ENCODE measurements at regions not wholly inside any gene's neighbourhood (a gene's known extent, or its start where the extent isn't known, plus 50 kb on each side); places are given as distances from the start of the nearest gene placed in this dataset.

DNA sequence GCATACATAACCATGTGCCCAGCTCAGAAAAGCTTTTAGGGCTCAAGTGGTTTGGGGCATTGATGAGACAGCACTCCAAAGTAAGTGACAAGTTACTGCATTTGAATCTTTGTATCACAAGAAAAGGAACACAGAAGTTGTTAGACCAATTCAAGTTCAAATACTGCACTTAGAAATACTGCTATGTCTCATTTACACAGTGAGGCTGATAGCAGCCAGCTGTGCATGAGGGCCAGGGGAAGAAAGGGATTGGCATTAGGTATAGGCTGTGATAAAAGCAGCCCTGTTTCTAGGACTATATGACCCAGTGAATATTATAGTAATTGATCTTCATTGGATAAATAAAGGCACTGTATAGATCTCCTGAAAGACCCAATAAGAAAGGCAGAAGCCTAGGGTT lies 197.8 kb upstream of the SORCS1 start:
- no peak for DNase-seq (ENCODE audit: extremely low spot score)
- TF ChIP-seq POLR2A (IDR thresholded peaks at IDR 0.05; ENCODE audit: low read depth) (no peak), EP300 (IDR thresholded peaks at IDR 0.05) (no peak), POLR2AphosphoS5 (IDR thresholded peaks at IDR 0.05) (no peak)
- TF ChIP-seq, protein P1, sequence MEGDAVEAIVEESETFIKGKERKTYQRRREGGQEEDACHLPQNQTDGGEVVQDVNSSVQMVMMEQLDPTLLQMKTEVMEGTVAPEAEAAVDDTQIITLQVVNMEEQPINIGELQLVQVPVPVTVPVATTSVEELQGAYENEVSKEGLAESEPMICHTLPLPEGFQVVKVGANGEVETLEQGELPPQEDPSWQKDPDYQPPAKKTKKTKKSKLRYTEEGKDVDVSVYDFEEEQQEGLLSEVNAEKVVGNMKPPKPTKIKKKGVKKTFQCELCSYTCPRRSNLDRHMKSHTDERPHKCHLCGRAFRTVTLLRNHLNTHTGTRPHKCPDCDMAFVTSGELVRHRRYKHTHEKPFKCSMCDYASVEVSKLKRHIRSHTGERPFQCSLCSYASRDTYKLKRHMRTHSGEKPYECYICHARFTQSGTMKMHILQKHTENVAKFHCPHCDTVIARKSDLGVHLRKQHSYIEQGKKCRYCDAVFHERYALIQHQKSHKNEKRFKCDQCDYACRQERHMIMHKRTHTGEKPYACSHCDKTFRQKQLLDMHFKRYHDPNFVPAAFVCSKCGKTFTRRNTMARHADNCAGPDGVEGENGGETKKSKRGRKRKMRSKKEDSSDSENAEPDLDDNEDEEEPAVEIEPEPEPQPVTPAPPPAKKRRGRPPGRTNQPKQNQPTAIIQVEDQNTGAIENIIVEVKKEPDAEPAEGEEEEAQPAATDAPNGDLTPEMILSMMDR (IDR thresholded peaks at IDR 0.05), result no peak
- intact Hi-C loops (cut with DNase I), result no loop called here
- H3K4me1 ChIP-seq, result no peaks in the 10 kb centered on the region
- H3K36me3 ChIP-seq, result no peaks in the 10 kb centered on the region
- H3K27me3 ChIP-seq, result no peaks in the 10 kb centered on the region
- H3K4me3 ChIP-seq, result no peak overlapping the region
- no peaks in the 10 kb centered on the region for H3K9me3 ChIP-seq
- no peak overlapping the region for H3K27ac ChIP-seq (replicated peaks in 1 of 4)

DNA sequence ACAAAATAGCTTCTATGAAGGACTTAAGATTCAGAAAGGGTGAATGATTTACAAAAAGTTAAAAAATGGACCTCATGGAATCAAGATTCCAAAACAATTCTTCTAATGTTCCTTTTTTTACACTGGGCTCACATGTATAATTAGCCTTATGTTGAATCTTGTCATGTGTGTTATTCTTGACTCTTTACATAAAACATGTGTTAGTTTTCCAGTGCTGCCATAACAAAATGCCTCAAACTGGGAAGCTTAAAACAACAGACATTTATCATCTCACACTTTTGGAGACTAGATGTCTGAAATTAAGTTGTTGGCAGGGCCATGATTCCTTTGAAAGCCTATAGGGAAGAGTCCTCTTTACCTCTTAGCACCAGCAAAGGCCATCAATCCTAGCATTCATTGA lies 192.5 kb upstream of the SORCS1 start:
- H3K27me3 ChIP-seq, result no peaks in the 10 kb centered on the region
- intact Hi-C loops (cut with DNase I), result no loop called here
- no peaks in the 10 kb centered on the region for H3K36me3 ChIP-seq
- no peak for DNase-seq (ENCODE audit: extremely low spot score)
- H3K9me3 ChIP-seq, result no peaks in the 10 kb centered on the region
- H3K4me1 ChIP-seq, result no peaks in the 10 kb centered on the region
- no peak overlapping the region for H3K4me3 ChIP-seq
- TF ChIP-seq POLR2AphosphoS5 (IDR thresholded peaks at IDR 0.05) (no peak), POLR2A (IDR thresholded peaks at IDR 0.05; ENCODE audit: low read depth) (no peak), EP300 (IDR thresholded peaks at IDR 0.05) (no peak)
- TF ChIP-seq, protein P1 (IDR thresholded peaks at IDR 0.05), result no peak
- H3K27ac ChIP-seq (replicated peaks in 1 of 4), result no peak overlapping the region

DNA sequence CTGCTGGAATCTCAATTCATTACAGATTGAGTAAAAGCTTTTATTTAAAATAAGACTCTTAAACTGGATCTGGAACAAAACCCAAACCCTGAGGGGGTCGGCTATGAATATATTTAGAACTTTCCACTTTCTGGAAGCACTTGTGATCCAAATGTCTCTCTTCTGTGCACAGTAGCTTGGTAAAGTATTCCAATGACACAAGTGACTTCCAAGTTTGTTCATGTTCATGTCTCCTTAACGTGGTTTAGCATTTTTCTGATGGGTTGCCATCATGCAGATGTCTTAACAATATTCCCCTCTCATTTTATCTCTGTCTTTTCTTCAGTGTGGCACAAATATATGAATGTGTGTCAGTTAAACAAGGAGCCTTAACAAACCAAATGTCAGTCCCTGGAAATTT lies 191.9 kb upstream of the SORCS1 start:
- Histone ChIP-seq H3K4me3 (no peak overlapping the region), H3K27ac (replicated peaks in 1 of 4) (no peak overlapping the region), H3K4me1 (no peaks in the 10 kb centered on the region), H3K27me3 (no peaks in the 10 kb centered on the region), H3K36me3 (no peaks in the 10 kb centered on the region), H3K9me3 (no peaks in the 10 kb centered on the region)
- TF ChIP-seq EP300 (IDR thresholded peaks at IDR 0.05), result no peak
- TF ChIP-seq POLR2AphosphoS5 (IDR thresholded peaks at IDR 0.05), result no peak
- no peak for TF ChIP-seq POLR2A (IDR thresholded peaks at IDR 0.05; ENCODE audit: low read depth)
- TF ChIP-seq, protein P1 (IDR thresholded peaks at IDR 0.05), result no peak
- intact Hi-C loops (cut with DNase I), result no loop called here
- DNase-seq (ENCODE audit: extremely low spot score), result no peak
- 48% methylated on average over 2 of the region's 2 CpGs for WGBS

DNA sequence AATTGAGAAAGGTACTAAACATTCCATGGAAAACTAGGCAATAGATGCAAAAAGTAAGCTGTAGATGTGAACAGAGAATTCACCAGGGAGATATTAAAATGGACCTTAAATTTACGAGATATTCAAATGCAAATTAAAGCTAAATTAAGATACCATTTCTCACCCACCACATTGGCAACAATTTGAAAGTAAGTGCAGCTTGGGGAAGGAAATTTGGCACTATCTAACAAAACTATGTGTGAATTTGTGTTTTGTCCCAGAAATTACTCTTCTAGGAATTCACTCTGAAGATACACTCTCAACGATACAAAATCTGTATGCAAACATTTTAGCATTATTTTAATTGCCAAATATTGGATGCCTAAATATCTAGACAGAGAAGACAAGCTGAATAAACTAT lies 178.2 kb upstream of the SORCS1 start:
- Histone ChIP-seq H3K27me3 (no peaks in the 10 kb centered on the region), H3K36me3 (no peaks in the 10 kb centered on the region), H3K27ac (replicated peaks in 1 of 4) (no peak overlapping the region), H3K4me3 (no peak overlapping the region), H3K4me1 (no peaks in the 10 kb centered on the region), H3K9me3 (no peaks in the 10 kb centered on the region)
- WGBS, result 78% methylated on average over 2 of the region's 2 CpGs
- no peak for DNase-seq (ENCODE audit: extremely low spot score)
- intact Hi-C loops (cut with DNase I), result no loop called here
- TF ChIP-seq POLR2AphosphoS5 (IDR thresholded peaks at IDR 0.05) (no peak), POLR2A (IDR thresholded peaks at IDR 0.05; ENCODE audit: low read depth) (no peak), EP300 (IDR thresholded peaks at IDR 0.05) (no peak)
- TF ChIP-seq, protein P1 (IDR thresholded peaks at IDR 0.05), result no peak

DNA sequence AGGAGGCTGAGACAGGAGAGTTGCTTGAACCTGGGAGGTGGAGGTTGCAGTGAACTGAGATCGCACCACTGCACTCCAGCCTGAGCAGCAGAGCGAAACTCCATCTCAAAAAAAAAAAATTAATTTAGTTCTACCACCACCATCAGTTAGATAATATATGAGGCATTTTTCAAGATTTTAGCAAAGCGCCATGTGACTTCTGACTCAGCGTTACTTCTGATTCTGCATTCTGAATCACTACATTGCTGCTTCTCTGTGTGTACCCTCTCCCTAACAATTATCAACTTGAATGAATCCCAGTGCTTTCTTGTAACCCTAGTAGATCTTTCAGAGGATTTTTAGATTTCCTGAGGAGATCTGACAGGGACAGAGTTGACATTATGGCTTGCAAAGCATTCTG lies 176.8 kb upstream of the SORCS1 start:
- DNase-seq (ENCODE audit: extremely low spot score), result no peak
- intact Hi-C loops (cut with DNase I), result no loop called here
- no peak overlapping the region for H3K27ac ChIP-seq (replicated peaks in 1 of 4)
- no peaks in the 10 kb centered on the region for H3K27me3 ChIP-seq
- H3K4me1 ChIP-seq, result no peaks in the 10 kb centered on the region
- WGBS, result 86% methylated on average over 4 of the region's 4 CpGs
- no peaks in the 10 kb centered on the region for H3K9me3 ChIP-seq
- no peak overlapping the region for H3K4me3 ChIP-seq
- TF ChIP-seq EP300 (IDR thresholded peaks at IDR 0.05) (no peak), POLR2A (IDR thresholded peaks at IDR 0.05; ENCODE audit: low read depth) (no peak), POLR2AphosphoS5 (IDR thresholded peaks at IDR 0.05) (no peak)
- TF ChIP-seq, protein P1 (IDR thresholded peaks at IDR 0.05), result no peak
- no peaks in the 10 kb centered on the region for H3K36me3 ChIP-seq
